HepG2 (cell line): ENCODE measurements at regions not wholly inside any gene's neighbourhood (a gene's known extent, or its start where the extent isn't known, plus 50 kb on each side); places are given as distances from the start of the nearest gene placed in this dataset.

Experiments
- ATAC-seq: fragments of 200-7000 bp; cut with Tn5 transposase; 3 replicates; pipeline ENCODE4 v1.9.1; 2020; ENCODE audit warnings: mild to moderate bottlenecking, moderate library complexity
- BruUV-seq: library from RNA; stranded (reverse); fragments of 400-500 nt; replicated peaks from 2 replicates; lab custom pipeline; 2021; lab: Mats Ljungman, UMichigan
- CTCF ChIA-PET: fragments of 300-600 bp; formaldehyde crosslinking; extraction: SDS; loops from one replicate; lab custom pipeline; 2021; ENCODE audit warnings: low total read pairs, inconsistent platforms, low intra/inter-chr PET ratio; lab: Yijun Ruan, JAX
- POLR2A ChIA-PET: fragments of 350-600 bp; sonication (Branson Sonifier 250); formaldehyde crosslinking; loops from one replicate; lab custom pipeline; 2020; ENCODE audit warnings: antibody characterized with exemption, inconsistent platforms; lab: Yijun Ruan, JAX
- DNase-seq: peaks from one replicate; pipeline ENCODE4 v3.0.0-alpha.2; 2015; ENCODE audit warnings: low spot score
- FAIRE-seq: peaks from 3 replicates; lab custom pipeline; 2011; peaks lifted over from hg19 to GRCh38; lab: Jason Lieb, UNC
- H2AFZ ChIP-seq: one replicate; pipeline ENCODE4 v1.6.1; 2011; ENCODE audit warnings: low read length, inconsistent platforms
- H3K27ac ChIP-seq: fragments of 300-600 bp; 3 replicates; pipeline ENCODE4 v1.8.0; 2011; ENCODE audit warnings: mixed run types, mild to moderate bottlenecking, mixed read lengths, low read length, inconsistent platforms; ENCODE audit not compliant: insufficient read depth; ENCODE audit errors: extremely low read length
- H3K27me3 ChIP-seq, 2 experiments: fragments of 200-600 bp in 1 of 2; 2 replicates in 1 of 2; 3 replicates in 1 of 2; pipeline versions ENCODE4 v1.6.0 to v1.8.0; 2011; ENCODE audit warnings: low read length in 2 of 2, mild to moderate bottlenecking in 2 of 2, moderate library complexity in 2 of 2, inconsistent platforms in 1 of 2; ENCODE audit not compliant: insufficient read depth in 2 of 2, control insufficient read depth in 1 of 2
- H3K36me3 ChIP-seq, 2 experiments: fragments of 200-600 bp in 1 of 2; replicated peaks in 1 of 2; 2 replicates in 1 of 2; 3 replicates in 1 of 2; pipeline versions ENCODE4 v1.5.1 to v1.8.0; 2011; ENCODE audit warnings: low read length in 2 of 2, inconsistent platforms in 1 of 2; ENCODE audit not compliant: insufficient read depth in 2 of 2, control insufficient read depth in 1 of 2
- H3K4me1 ChIP-seq: 2 replicates; pipeline ENCODE4 v1.5.1; 2012; ENCODE audit warnings: low read length, inconsistent platforms; ENCODE audit not compliant: insufficient read depth
- H3K4me2 ChIP-seq: 2 replicates; pipeline ENCODE4 v1.6.0; 2011; ENCODE audit warnings: low read depth, low read length, inconsistent platforms
- H3K4me3 ChIP-seq, 3 experiments: fragments of 200-600 bp in 1 of 3; sonication (generic), shearing (Covaris generic) in 1 of 3; replicated peaks in 1 of 3; 2 replicates each; pipeline ENCODE4 v1.5.1; 2011 to 2016; ENCODE audit warnings: low read length in 3 of 3, inconsistent platforms in 2 of 3, low read depth in 2 of 3, mild to moderate bottlenecking in 2 of 3, control low read depth in 1 of 3, mixed read lengths in 1 of 3; ENCODE audit not compliant: insufficient read depth in 1 of 3
- H3K79me2 ChIP-seq: one replicate; pipeline ENCODE4 v1.6.1; 2011; ENCODE audit warnings: low read length, inconsistent platforms; ENCODE audit not compliant: insufficient read depth
- H3K9ac ChIP-seq: 2 replicates; pipeline ENCODE4 v1.6.0; 2011; ENCODE audit warnings: mild to moderate bottlenecking, low read depth, low read length, inconsistent platforms; ENCODE audit not compliant: insufficient read depth
- H3K9me3 ChIP-seq: 2 replicates; pipeline ENCODE4 v1.5.1; 2012; ENCODE audit warnings: mild to moderate bottlenecking, low read length
- H4K20me1 ChIP-seq: 2 replicates; pipeline ENCODE4 v1.6.0; 2011; ENCODE audit warnings: inconsistent platforms, mild to moderate bottlenecking, low read length, moderate library complexity; ENCODE audit not compliant: insufficient read depth
- ATRX ChIP-seq: sonication (generic); formaldehyde crosslinking; IDR thresholded peaks from 2 replicates; pipeline ENCODE4 v1.4.0; 2020; ENCODE audit warnings: missing genetic modification reagents, borderline replicate concordance
- GLMP ChIP-seq: sonication (generic); formaldehyde crosslinking; IDR thresholded peaks from 2 replicates; pipeline ENCODE4 v1.9.0; 2021; ENCODE audit warnings: missing genetic modification reagents, mild to moderate bottlenecking, borderline replicate concordance
- IRX3 ChIP-seq: sonication (generic); formaldehyde crosslinking; IDR thresholded peaks from 2 replicates; pipeline ENCODE4 v1.8.1; 2023; ENCODE audit warnings: mild to moderate bottlenecking, low read depth, missing genetic modification reagents, borderline replicate concordance
- MAFG ChIP-seq: sonication (generic); formaldehyde crosslinking; IDR thresholded peaks from 2 replicates; pipeline ENCODE4 v1.5.1; 2020; ENCODE audit warnings: mild to moderate bottlenecking, missing genetic modification reagents
- MLLT10 ChIP-seq: sonication (generic); formaldehyde crosslinking; IDR thresholded peaks from 2 replicates; pipeline ENCODE4 v1.4.0; 2020; ENCODE audit warnings: missing genetic modification reagents
- NCOA2 ChIP-seq: sonication (generic); formaldehyde crosslinking; IDR thresholded peaks from 2 replicates; pipeline ENCODE4 v1.8.0; 2022; ENCODE audit warnings: inconsistent platforms
- TAF15 ChIP-seq: fragments of 200-400 bp; formaldehyde crosslinking; IDR thresholded peaks from one replicate; pipeline ENCODE4 v1.6.1; 2018; ENCODE audit warnings: mild to moderate bottlenecking, low read depth, low read length; ENCODE audit not compliant: poor library complexity, severe bottlenecking
- TBL1XR1 ChIP-seq: fragments of 150-350 bp; IDR thresholded peaks from 2 replicates; pipeline ENCODE4 v1.6.1; 2014; ENCODE audit warnings: borderline replicate concordance, low read length; ENCODE audit not compliant: partially characterized antibody
- USF2 ChIP-seq, 2 experiments: sonication (generic) in 1 of 2; formaldehyde crosslinking in 1 of 2; IDR thresholded peaks; 2 replicates each; pipeline versions ENCODE4 v1.5.1 to v1.6.1; 2011 to 2020; ENCODE audit warnings: borderline replicate concordance in 1 of 2, low read depth in 1 of 2, low read length in 1 of 2, mild to moderate bottlenecking in 1 of 2, missing genetic modification reagents in 1 of 2, moderate library complexity in 1 of 2
- ZNF142 ChIP-seq: sonication (generic); formaldehyde crosslinking; IDR thresholded peaks from 2 replicates; pipeline ENCODE4 v1.4.0; 2020; ENCODE audit warnings: missing genetic modification reagents
- ZNF24 ChIP-seq: fragments of 450-650 bp; IDR thresholded peaks from 2 replicates; pipeline ENCODE4 v1.6.1; 2017; ENCODE audit warnings: antibody characterized with exemption, mild to moderate bottlenecking
- ZNF282 ChIP-seq: fragments of 450-650 bp; IDR thresholded peaks from 2 replicates; pipeline ENCODE4 v1.6.1; 2018; ENCODE audit not compliant: partially characterized antibody
- ZNF292 ChIP-seq: sonication (generic); formaldehyde crosslinking; IDR thresholded peaks from 2 replicates; pipeline ENCODE4 v1.8.1; 2022; ENCODE audit warnings: mild to moderate bottlenecking, low read depth, missing genetic modification reagents, borderline replicate concordance
- ZNF446 ChIP-seq: sonication (generic); formaldehyde crosslinking; IDR thresholded peaks from 2 replicates; pipeline ENCODE4 v1.5.0; 2020; ENCODE audit warnings: mild to moderate bottlenecking, missing genetic modification reagents
- ZSCAN20 ChIP-seq: sonication (generic); formaldehyde crosslinking; IDR thresholded peaks from 2 replicates; pipeline ENCODE4 v1.4.0; 2020; ENCODE audit warnings: missing genetic modification reagents, mild to moderate bottlenecking, borderline replicate concordance
- WGBS: methylation state at CpG from one replicate; pipeline ENCODE4 v1.1.6; 2017; ENCODE audit warnings: low lambda C conversion rate; 5-methylcytosine and 5-hydroxymethylcytosine counted together
- in situ Hi-C: cut with HindIII; loops from 2 replicates; pipeline ENCODE4 v1.10.0; 2017; ENCODE audit warnings: low pct_unique_long_range_greater_than_20kb; ENCODE audit not compliant: extremely low pct_ligation_motif_present
- intact Hi-C: fragments of 100-400 bp; cut with micrococcal nuclease; formaldehyde crosslinking; loops from one replicate; pipeline ENCODE4 v1.10.0; 2022; ENCODE audit not compliant: unreplicated experiment

- in situ Hi-C loops (no loop called here), intact Hi-C loops (no loop called here)
- no peak for DNase-seq
- Histone ChIP-seq H3K79me2 (no peaks in the 10 kb centered on the region), H2AFZ (no peak overlapping the region), H3K9ac (no peak overlapping the region), H3K27ac (no peak overlapping the region), H3K4me3 (no peak overlapping the region)
- ATAC-seq, result no peak
- POLR2A ChIA-PET, result no interaction called here
- CTCF ChIA-PET, result no interaction called here
- BruUV-seq, result no TSS peak
- TF ChIP-seq MAFG (CRISPR knock-in tag) (no peak), ZNF142 (no peak), USF2 (IDR thresholded peaks at IDR 0.05; ENCODE audit: low read depth, low read length) (no peak), USF2 (CRISPR knock-in tag; IDR thresholded peaks at IDR 0.05; ENCODE audit: borderline replicate concordance) (no peak), ZNF292 (no peak), ZNF282 (no peak), ZNF24 (no peak), ZSCAN20 (CRISPR knock-in tag) (no peak), NCOA2 (no peak), TAF15 (no peak), GLMP (CRISPR knock-in tag) (no peak), IRX3 (CRISPR knock-in tag) (no peak), MLLT10 (CRISPR knock-in tag) (no peak), ATRX (CRISPR knock-in tag) (no peak), ZNF446 (no peak), TBL1XR1 (no peak)
- TF ChIP-seq, all 625 proteins: peak for 0
- Histone ChIP-seq H3K36me3 (no peaks in the 10 kb centered on the region), H3K9me3 (peaks cover 82% of the 10 kb centered on the region), H3K27me3 (no peaks in the 10 kb centered on the region), H3K4me1 (no peaks in the 10 kb centered on the region), H3K4me2 (no peak overlapping the region), H4K20me1 (no peaks in the 10 kb centered on the region)
- no peak for FAIRE-seq
- 4% methylated on average over 2 of the region's 2 CpGs for WGBS
These were observed 249.9 kb upstream of the FLRT2 start for GRCh38 chr14:85280074-85280473.
